ENCODE measurements at regions not wholly inside any gene's neighbourhood (a gene's known extent, or its start where the extent isn't known, plus 50 kb on each side); places are given as distances from the start of the nearest gene placed in this dataset.

DNA sequence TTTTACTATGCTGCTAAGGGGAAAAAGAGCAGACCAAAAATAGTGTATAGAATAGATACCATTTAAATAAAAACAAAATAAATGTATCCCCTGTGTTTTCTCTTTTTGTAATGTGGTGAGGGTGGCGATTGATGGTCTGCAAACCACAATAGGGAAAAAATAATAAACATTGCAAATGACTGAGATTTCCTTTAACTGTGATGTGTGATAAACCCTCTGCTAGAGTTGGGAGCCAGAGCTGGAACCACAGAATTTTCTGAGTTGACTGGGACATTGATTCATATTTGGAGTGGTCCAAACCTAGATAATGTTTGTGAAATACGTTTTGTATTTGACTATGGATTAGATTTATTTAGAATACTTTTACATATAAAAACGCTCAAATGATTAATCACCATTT lies 70.6 kb upstream of the PTGFR start:
- Histone ChIP-seq H3K9me3 (ENCODE audit: low read depth, low read length) (no peaks in the 10 kb centered on the region), H3K27me3 (ENCODE audit: insufficient read depth, low read length) (no peaks in the 10 kb centered on the region)

DNA sequence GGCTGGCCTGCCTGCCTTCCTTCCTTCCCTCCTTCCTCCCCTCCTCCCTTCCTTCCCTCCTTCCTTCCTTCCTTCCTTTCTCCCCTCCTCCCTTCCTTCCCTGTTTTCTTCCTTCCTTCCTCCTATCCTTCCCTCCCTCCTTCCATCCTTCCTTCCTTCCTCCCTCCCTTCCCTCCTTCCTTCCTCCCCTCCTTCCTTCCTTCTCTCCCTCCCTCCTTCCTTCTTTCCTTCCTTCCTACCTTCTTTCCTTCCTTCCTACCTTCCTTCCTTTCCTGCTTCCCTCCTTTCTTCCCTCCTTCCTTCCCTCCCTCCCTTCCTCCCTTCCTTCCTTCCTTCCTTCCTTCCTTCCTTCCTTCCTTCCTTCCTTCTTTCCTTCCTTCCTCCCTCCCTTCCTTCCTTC lies 70.1 kb upstream of the PTGFR start:
- H3K36me3 ChIP-seq (ENCODE audit: insufficient read depth, low read length), result no peaks in the 10 kb centered on the region
- no peak overlapping the region for H3K4me3 ChIP-seq (ENCODE audit: insufficient read depth, low read length)
- H3K9me3 ChIP-seq (ENCODE audit: low read depth, low read length), result no peaks in the 10 kb centered on the region
- H3K79me2 ChIP-seq (ENCODE audit: insufficient read depth, low read length), result no peaks in the 10 kb centered on the region
- TF ChIP-seq, protein P1, sequence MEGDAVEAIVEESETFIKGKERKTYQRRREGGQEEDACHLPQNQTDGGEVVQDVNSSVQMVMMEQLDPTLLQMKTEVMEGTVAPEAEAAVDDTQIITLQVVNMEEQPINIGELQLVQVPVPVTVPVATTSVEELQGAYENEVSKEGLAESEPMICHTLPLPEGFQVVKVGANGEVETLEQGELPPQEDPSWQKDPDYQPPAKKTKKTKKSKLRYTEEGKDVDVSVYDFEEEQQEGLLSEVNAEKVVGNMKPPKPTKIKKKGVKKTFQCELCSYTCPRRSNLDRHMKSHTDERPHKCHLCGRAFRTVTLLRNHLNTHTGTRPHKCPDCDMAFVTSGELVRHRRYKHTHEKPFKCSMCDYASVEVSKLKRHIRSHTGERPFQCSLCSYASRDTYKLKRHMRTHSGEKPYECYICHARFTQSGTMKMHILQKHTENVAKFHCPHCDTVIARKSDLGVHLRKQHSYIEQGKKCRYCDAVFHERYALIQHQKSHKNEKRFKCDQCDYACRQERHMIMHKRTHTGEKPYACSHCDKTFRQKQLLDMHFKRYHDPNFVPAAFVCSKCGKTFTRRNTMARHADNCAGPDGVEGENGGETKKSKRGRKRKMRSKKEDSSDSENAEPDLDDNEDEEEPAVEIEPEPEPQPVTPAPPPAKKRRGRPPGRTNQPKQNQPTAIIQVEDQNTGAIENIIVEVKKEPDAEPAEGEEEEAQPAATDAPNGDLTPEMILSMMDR (IDR thresholded peaks at IDR 0.05; ENCODE audit: extremely low read depth, low read depth, low read length), result no peak
- no peak overlapping the region for H2AFZ ChIP-seq (ENCODE audit: low read length)
- H4K20me1 ChIP-seq (ENCODE audit: insufficient read depth, low read length), result no peaks in the 10 kb centered on the region
- no peak overlapping the region for H3K27ac ChIP-seq (ENCODE audit: low read depth, low read length)
- peaks cover 2% of the 10 kb centered on the region for H3K4me1 ChIP-seq (ENCODE audit: insufficient read depth, low read length)
- H3K27me3 ChIP-seq (ENCODE audit: insufficient read depth, low read length), result no peaks in the 10 kb centered on the region
- no peak overlapping the region for H3K4me2 ChIP-seq (ENCODE audit: insufficient read depth, low read length)
- no peak for DNase-seq (ENCODE audit: insufficient read length, low spot score, missing footprints)

More for the DNA sequence above, 70.6 kb upstream of the PTGFR start:
- no peaks in the 10 kb centered on the region for H3K36me3 ChIP-seq (ENCODE audit: insufficient read depth, low read length)
- no peaks in the 10 kb centered on the region for H4K20me1 ChIP-seq (ENCODE audit: insufficient read depth, low read length)
- no peak overlapping the region for H2AFZ ChIP-seq (ENCODE audit: low read length)
- H3K4me3 ChIP-seq (ENCODE audit: insufficient read depth, low read length), result no peak overlapping the region
- no peak for DNase-seq (ENCODE audit: insufficient read length, low spot score, missing footprints)
- H3K4me2 ChIP-seq (ENCODE audit: insufficient read depth, low read length), result no peak overlapping the region
- H3K4me1 ChIP-seq (ENCODE audit: insufficient read depth, low read length), result peaks cover 2% of the 10 kb centered on the region
- H3K27ac ChIP-seq (ENCODE audit: low read depth, low read length), result no peak overlapping the region
- no peaks in the 10 kb centered on the region for H3K79me2 ChIP-seq (ENCODE audit: insufficient read depth, low read length)
- TF ChIP-seq, protein P1 (IDR thresholded peaks at IDR 0.05; ENCODE audit: extremely low read depth, low read depth, low read length), result no peak

DNA sequence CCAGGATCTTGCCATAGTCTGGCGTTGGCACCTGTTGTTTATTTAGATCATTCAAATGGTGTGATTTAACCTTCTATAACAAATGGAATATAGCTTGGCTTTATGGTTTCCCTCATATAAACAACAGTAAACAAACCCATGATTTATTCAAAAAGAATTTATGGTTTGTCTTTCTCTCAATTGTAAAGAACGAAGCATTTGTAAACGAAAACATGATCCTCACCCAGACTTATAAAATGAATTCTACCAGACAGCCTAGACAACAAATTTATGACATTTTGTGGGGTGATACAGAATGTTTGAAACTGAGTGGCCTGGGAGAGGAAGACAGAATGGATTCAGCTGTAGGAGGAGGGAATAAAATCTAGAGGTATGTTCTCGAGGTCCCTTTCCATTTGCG lies 66.1 kb upstream of the PTGFR start:
- no peak overlapping the region for H3K27ac ChIP-seq (ENCODE audit: low read depth, low read length)
- H3K9me3 ChIP-seq (ENCODE audit: low read depth, low read length), result no peaks in the 10 kb centered on the region
- no peaks in the 10 kb centered on the region for H3K27me3 ChIP-seq (ENCODE audit: insufficient read depth, low read length)
- no peak overlapping the region for H3K4me2 ChIP-seq (ENCODE audit: insufficient read depth, low read length)
- no peaks in the 10 kb centered on the region for H3K36me3 ChIP-seq (ENCODE audit: insufficient read depth, low read length)
- H3K79me2 ChIP-seq (ENCODE audit: insufficient read depth, low read length), result no peaks in the 10 kb centered on the region
- no peak for DNase-seq (ENCODE audit: insufficient read length, low spot score, missing footprints)
- peaks cover 2% of the 10 kb centered on the region for H3K4me1 ChIP-seq (ENCODE audit: insufficient read depth, low read length)
- H3K4me3 ChIP-seq (ENCODE audit: insufficient read depth, low read length), result no peak overlapping the region
- TF ChIP-seq, protein P1 (IDR thresholded peaks at IDR 0.05; ENCODE audit: extremely low read depth, low read depth, low read length), result no peak
- H2AFZ ChIP-seq (ENCODE audit: low read length), result no peak overlapping the region
- H4K20me1 ChIP-seq (ENCODE audit: insufficient read depth, low read length), result no peaks in the 10 kb centered on the region

DNA sequence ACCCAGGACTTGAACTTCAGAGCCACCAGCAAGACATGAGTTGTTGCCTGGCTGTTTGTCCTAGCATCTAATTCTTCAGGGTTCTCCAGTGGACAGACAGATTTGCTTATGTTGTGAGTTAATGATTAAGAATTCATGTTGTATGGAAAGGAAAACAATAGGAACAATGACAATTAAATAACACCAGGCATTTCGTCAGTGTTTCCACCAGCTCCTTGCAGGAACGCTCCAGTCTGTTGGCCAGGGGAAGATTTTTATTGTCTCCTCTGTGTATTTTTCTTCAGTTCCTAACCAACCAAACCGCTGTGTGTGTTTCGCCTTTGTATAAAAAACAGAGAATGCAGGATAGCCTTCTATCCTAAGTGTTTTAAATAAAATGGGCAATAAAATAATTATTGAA lies 64.4 kb upstream of the PTGFR start:
- H3K27ac ChIP-seq (ENCODE audit: low read depth, low read length), result no peak overlapping the region
- TF ChIP-seq, protein P1 (IDR thresholded peaks at IDR 0.05; ENCODE audit: extremely low read depth, low read depth, low read length), result no peak
- no peak for DNase-seq (ENCODE audit: insufficient read length, low spot score, missing footprints)
- H3K9me3 ChIP-seq (ENCODE audit: low read depth, low read length), result no peaks in the 10 kb centered on the region
- no peaks in the 10 kb centered on the region for H3K27me3 ChIP-seq (ENCODE audit: insufficient read depth, low read length)
- H2AFZ ChIP-seq (ENCODE audit: low read length), result peak overlapping the region; percentile 67
- H3K4me2 ChIP-seq (ENCODE audit: insufficient read depth, low read length), result peak overlapping the region; percentile 44
- no peaks in the 10 kb centered on the region for H3K79me2 ChIP-seq (ENCODE audit: insufficient read depth, low read length)
- no peaks in the 10 kb centered on the region for H4K20me1 ChIP-seq (ENCODE audit: insufficient read depth, low read length)
- no peak overlapping the region for H3K4me3 ChIP-seq (ENCODE audit: insufficient read depth, low read length)
- H3K4me1 ChIP-seq (ENCODE audit: insufficient read depth, low read length), result peaks cover 2% of the 10 kb centered on the region
- no peaks in the 10 kb centered on the region for H3K36me3 ChIP-seq (ENCODE audit: insufficient read depth, low read length)

Measured in osteoblast (primary cell).